GM12874 (cell line): ENCODE measurements at regions not wholly inside any gene's neighbourhood (a gene's known extent, or its start where the extent isn't known, plus 50 kb on each side); places are given as distances from the start of the nearest gene placed in this dataset.

Experiments used
- TF ChIP-seq, protein P1 (sequence below): IDR thresholded peaks from 2 replicates; pipeline ENCODE4 v1.5.1; 2011; ENCODE audit warnings: low read depth, mild to moderate bottlenecking, control low read depth, low read length, moderate library complexity; ENCODE audit not compliant: insufficient read depth

DNA sequence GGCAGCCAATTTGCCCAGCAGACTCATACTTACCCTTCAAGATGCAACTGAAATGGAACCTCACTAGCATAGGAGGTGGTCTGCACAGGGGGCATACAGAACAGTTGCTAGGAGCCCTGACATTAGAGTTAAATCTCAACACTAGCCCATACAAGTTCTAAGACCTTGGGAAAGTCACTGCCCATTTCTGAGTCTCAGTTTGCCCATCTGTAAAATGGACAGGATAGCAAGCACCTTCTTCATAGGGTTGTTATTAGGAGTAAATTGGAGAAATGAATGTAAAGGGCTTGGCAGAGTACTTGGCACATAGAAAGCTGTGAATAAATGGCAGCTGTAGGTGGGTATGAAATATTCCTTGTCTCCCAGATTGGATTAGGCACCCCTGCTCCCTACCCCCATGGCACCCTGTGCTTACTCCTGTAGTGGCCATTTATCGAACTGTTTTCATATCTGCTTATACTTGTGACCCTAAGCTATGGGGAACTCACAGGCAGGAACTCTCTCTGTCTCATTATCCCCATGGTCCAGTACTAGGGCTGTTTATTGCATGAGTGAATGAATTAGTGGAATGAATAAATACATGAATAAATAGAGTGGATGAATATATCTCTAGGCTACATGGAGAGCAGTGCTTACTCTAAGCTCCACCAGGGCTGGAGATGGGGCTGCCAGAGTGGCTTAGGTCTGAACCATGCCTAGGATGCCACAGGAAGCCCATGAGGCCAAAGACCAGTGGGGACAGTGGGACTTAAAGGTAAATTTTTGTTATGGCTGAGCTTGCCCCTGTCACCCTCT, 152.6 kb downstream of the PLPP3 start:
- TF ChIP-seq, protein P1, sequence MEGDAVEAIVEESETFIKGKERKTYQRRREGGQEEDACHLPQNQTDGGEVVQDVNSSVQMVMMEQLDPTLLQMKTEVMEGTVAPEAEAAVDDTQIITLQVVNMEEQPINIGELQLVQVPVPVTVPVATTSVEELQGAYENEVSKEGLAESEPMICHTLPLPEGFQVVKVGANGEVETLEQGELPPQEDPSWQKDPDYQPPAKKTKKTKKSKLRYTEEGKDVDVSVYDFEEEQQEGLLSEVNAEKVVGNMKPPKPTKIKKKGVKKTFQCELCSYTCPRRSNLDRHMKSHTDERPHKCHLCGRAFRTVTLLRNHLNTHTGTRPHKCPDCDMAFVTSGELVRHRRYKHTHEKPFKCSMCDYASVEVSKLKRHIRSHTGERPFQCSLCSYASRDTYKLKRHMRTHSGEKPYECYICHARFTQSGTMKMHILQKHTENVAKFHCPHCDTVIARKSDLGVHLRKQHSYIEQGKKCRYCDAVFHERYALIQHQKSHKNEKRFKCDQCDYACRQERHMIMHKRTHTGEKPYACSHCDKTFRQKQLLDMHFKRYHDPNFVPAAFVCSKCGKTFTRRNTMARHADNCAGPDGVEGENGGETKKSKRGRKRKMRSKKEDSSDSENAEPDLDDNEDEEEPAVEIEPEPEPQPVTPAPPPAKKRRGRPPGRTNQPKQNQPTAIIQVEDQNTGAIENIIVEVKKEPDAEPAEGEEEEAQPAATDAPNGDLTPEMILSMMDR: no peak

DNA sequence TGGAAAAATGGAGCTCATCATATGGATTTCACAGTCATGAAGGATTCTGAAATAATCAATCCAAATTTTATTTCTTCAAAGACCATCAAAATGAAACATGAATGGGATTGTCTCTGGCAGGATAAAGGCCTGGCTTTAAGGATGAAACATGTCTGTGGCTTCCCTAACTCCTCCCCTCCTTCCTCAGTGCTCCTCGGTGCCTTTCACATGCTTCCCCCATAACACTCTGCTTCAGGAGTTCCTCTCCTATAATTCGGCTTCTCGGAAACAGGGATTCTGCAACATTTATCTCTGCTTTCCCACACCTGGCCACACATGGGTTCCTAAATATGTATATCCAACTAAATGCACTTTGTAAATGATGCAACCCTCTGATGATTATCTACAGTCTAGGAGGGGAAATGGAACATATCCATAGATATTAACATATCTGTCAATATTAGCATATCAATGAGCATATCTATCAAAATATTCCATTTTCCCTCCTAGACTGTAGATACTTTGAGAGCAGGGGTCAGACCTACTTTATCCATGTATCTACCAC, 153.8 kb downstream of the PLPP3 start:
- TF ChIP-seq, protein P1: no peak

DNA sequence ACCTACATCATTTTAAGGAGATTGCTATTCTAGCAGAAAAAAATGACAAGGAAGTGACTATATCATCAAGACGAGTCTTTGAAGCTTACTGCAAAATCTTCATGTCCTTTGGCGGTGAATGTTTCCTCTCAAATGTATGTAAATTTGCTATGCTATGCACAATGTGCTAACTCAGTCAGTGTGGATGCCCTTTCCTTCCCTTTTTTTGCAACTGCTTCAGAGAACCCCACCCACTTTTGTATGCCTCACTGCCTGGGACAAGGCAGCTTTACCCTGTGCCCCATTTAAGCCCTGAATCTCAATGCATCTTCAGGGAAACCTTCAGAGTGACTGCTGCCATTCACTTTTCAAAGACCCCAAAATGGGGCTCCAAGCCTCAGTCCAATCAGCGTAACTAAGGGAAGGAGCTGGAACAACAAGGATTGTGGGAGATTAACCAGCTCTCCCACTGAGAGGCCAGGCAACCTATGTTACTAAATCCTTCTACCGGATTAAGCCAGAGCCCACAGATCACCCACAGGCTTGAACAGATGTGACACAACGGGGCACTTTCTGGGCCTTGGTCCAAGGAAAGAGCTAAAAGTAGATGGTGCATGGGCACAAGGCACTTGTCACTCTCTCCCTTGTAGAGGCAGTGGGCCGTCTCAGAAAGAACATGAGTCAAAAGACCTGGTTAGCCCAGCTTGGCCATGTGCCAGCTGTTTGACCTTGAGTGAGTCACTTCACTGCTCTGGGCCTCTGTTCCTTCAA, 154.4 kb downstream of the PLPP3 start:
- TF ChIP-seq, protein P1: no peak

DNA sequence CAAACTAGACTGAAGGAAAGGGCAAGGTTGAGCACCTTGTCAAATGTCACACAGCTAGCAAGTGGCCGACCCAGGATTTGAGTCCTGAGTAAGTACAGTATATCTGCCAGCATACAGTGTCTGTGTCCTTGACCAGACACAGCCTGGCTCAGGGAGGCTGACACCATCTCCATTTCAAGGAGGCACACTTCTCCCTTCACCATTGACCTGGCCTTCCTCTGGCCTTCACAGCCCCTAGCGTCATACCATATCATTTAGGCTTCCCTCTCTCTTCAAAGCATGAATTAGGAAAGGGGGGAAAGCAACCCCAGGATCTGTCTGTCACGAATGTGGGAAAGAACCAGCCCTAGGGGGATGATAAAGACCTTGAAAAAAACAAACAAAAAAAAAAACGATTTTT, 155.6 kb downstream of the PLPP3 start:
- TF ChIP-seq, protein P1: no peak

DNA sequence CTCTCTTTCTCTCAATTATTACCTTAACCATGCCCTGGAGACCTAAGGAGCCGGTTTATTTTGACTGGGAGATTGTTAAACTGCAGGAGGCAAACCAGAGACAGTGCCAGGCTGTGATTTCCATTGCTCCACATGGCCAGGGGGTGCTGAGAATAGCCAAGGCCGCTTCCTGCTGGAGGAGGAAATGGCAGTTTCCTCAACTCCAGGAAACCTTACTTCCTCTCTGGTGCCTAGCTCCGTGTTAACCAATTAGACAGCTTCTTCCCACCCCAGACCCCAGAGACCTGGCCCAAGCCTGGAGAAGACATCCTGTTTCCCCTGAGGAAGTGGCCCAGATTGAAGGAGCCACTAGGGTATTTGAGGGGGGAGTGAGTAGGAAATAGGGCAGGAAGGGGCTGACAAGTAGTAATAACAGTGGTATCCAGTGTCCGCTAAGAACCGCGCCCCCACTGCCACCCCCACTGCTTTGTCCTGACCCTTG, 161.2 kb downstream of the PLPP3 start:
- TF ChIP-seq, protein P1: no peak

DNA sequence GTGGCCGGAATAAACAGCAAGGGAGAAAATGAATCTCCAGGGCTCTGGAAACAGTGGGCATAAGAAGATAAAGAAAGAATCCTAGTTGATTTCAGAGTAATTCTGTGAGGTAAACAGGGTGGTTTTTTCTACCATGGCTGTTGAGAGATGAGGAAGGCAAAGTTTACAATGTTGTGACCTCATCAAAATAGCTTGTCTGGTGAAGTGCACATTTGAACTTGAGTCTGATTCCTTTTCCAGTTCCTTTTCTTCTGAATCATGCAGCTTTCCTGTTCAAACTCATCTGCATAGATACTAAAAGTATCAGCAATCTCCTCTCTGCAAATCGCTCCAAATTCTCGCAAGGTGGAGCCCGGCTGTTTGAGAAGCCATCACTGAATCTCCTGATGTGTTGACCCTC, 161.7 kb downstream of the PLPP3 start:
- TF ChIP-seq, protein P1: no peak

DNA sequence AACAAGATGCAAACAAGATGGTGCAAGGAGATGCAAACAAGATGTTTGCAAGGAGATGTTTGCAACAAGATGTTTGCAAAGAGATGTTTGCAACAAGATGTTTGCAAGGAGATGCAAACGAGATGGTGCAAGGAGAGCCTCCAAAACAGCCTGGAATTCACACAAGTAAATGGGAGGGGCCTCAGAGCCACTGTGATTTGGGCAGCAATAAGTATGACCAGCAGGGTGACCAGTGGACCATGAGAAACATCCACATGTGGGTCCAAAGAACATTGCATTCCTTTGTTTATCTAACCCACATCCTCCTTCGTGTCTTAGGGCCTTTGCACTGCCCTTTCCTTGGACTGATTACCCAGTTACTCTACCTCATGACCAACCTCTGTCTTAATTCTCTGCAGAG, 162.9 kb downstream of the PLPP3 start:
- TF ChIP-seq, protein P1: no peak
